GM18868 (cell line): ENCODE measurements at regions not wholly inside any gene's neighbourhood (a gene's known extent, or its start where the extent isn't known, plus 50 kb on each side); places are given as distances from the start of the nearest gene placed in this dataset.
A peak's percentile ranks its signal among the peaks of the same experiment; 100 is the strongest.
"Not testable (repeated sequence)": the region's sequence is repeated elsewhere in the genome, so short reads cannot be mapped to it uniquely, and the experiment has no call there.

ENCODE experiments used
- ATAC-seq: cut with Tn5 transposase; IDR thresholded peaks from one replicate; pipeline ENCODE4 v1.9.1; 2021; ENCODE audit warnings: mild to moderate bottlenecking, moderate library complexity; ENCODE audit not compliant: unreplicated experiment

GRCh38 chr3:18194431-18194830 lies 230.7 kb downstream of the SATB1 start:
- ATAC-seq, result no peak

- ATAC-seq, result no peak
Observed at GRCh38 chr3:18190646-18191045, 234.5 kb downstream of the SATB1 start.

GRCh38 chr3:18189282-18190050 lies 235.7 kb downstream of the SATB1 start:
- ATAC-seq, result no peak

GRCh38 chr3:18188491-18188890 lies 236.6 kb downstream of the SATB1 start:
- ATAC-seq, result no peak

GRCh38 chr3:18185624-18186023 lies 239.5 kb downstream of the SATB1 start:
- no peak for ATAC-seq

GRCh38 chr3:18182923-18183322 lies 242.2 kb downstream of the SATB1 start:
- ATAC-seq, result not testable (repeated sequence)

GRCh38 chr3:18179521-18179920 lies 245.6 kb downstream of the SATB1 start:
- no peak for ATAC-seq

GRCh38 chr3:18177271-18177670 lies 247.9 kb downstream of the SATB1 start:
- no peak for ATAC-seq

- ATAC-seq, result not testable (repeated sequence)
Observed at GRCh38 chr3:18173891-18174290, 251.2 kb downstream of the SATB1 start.

- no peak for ATAC-seq
Observed at GRCh38 chr3:18159681-18160080, 265.5 kb downstream of the SATB1 start.

- no peak for ATAC-seq
Observed at GRCh38 chr3:18153571-18154173, 271.5 kb downstream of the SATB1 start.

GRCh38 chr3:18151199-18151598 lies 273.9 kb downstream of the SATB1 start:
- no peak for ATAC-seq

- ATAC-seq, result no peak
Observed at GRCh38 chr3:18149935-18150334, 275.2 kb downstream of the SATB1 start.

GRCh38 chr3:18149386-18149785 lies 275.8 kb downstream of the SATB1 start:
- no peak for ATAC-seq

GRCh38 chr3:18144571-18144970 lies 280.6 kb downstream of the SATB1 start:
- no peak for ATAC-seq

- no peak for ATAC-seq
Observed at GRCh38 chr3:18143258-18143780, 281.8 kb downstream of the SATB1 start.

- ATAC-seq, result no peak
Observed at GRCh38 chr3:18137958-18138357, 287.2 kb downstream of the SATB1 start.

GRCh38 chr3:18135060-18135814 lies 289.9 kb downstream of the SATB1 start:
- no peak for ATAC-seq

GRCh38 chr3:18134386-18135059 lies 290.6 kb downstream of the SATB1 start:
- ATAC-seq, result peak; percentile 60

- no peak for ATAC-seq
Observed at GRCh38 chr3:18132991-18133390, 292.1 kb downstream of the SATB1 start.
